Upper lobe of right lung (tissue), 1 donor: ENCODE measurements at regions not wholly inside any gene's neighbourhood (a gene's known extent, or its start where the extent isn't known, plus 50 kb on each side); places are given as distances from the start of the nearest gene placed in this dataset.

Experiments used
- ATAC-seq: fragments of 200-7000 bp; cut with Tn5 transposase; one replicate; pipeline ENCODE4 v1.9.1; 2020; ENCODE audit warnings: mild to moderate bottlenecking, moderate library complexity
- DNase-seq: peaks from one replicate; pipeline ENCODE4 v3.0.0-alpha.2; 2020
- H3K27ac ChIP-seq: fragments of 200-600 bp; one replicate; pipeline ENCODE4 v1.8.0; 2022
- H3K27me3 ChIP-seq: fragments of 200-600 bp; one replicate; pipeline ENCODE4 v1.8.0; 2022; ENCODE audit warnings: mild to moderate bottlenecking
- H3K36me3 ChIP-seq: fragments of 200-600 bp; one replicate; pipeline ENCODE4 v1.8.0; 2022
- H3K4me1 ChIP-seq: fragments of 200-600 bp; one replicate; pipeline ENCODE4 v1.8.0; 2022
- H3K4me3 ChIP-seq: fragments of 200-600 bp; one replicate; pipeline ENCODE4 v1.8.0; 2022; ENCODE audit warnings: mild to moderate bottlenecking
- H3K9me3 ChIP-seq: fragments of 200-600 bp; one replicate; pipeline ENCODE4 v1.8.0; 2022
- CTCF ChIP-seq: fragments of 200-600 bp; IDR thresholded peaks from one replicate; pipeline ENCODE4 v1.8.0; 2022; ENCODE audit warnings: antibody characterized with exemption
- intact Hi-C: fragments of 100-400 bp; cut with DNase I; formaldehyde crosslinking; loops from one replicate; pipeline ENCODE4 v1.11.0; 2022
- donor health status: DM: no; HTN: yes; CAD: no; lungs with severe emphysema.

DNA sequence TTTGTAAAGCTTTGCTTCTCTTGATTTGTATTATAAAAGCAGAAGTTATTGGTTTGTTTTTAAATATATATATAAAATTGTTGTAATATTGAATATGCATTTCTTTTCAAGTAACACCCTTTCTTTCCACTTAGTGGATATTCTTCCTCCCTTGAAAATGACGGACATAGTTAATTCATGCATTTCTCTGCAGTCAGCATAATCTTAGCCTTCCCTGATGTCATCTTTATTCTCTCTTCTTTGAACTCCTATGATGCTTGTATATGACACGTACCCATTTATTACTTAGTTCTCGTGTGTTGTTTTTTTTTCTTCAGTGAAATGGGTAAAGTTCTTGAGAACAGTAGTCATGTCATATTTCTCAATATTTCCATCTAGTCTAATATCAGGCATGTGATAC is 191.2 kb downstream of the MDFIC start:
- no peaks in the 10 kb centered on the region for H3K36me3 ChIP-seq
- no peaks in the 10 kb centered on the region for H3K9me3 ChIP-seq
- DNase-seq (no peak), ATAC-seq (no peak)
- H3K4me1 ChIP-seq = peaks cover 4% of the 10 kb centered on the region
- no peak overlapping the region for H3K4me3 ChIP-seq
- intact Hi-C loops = no loop called here
- H3K27me3 ChIP-seq = no peaks in the 10 kb centered on the region
- H3K27ac ChIP-seq = no peak overlapping the region
- no peak for TF ChIP-seq CTCF

- Histone ChIP-seq H3K27me3 (no peaks in the 10 kb centered on the region), H3K4me3 (no peak overlapping the region), H3K36me3 (no peaks in the 10 kb centered on the region), H3K27ac (no peak overlapping the region), H3K9me3 (no peaks in the 10 kb centered on the region), H3K4me1 (no peaks in the 10 kb centered on the region)
- no peak for TF ChIP-seq CTCF
- DNase-seq (no peak), ATAC-seq (no peak)
- intact Hi-C loops = no loop called here
These were observed 188.6 kb downstream of the MDFIC start for GRCh38 chr7:115110523-115110922.

DNA sequence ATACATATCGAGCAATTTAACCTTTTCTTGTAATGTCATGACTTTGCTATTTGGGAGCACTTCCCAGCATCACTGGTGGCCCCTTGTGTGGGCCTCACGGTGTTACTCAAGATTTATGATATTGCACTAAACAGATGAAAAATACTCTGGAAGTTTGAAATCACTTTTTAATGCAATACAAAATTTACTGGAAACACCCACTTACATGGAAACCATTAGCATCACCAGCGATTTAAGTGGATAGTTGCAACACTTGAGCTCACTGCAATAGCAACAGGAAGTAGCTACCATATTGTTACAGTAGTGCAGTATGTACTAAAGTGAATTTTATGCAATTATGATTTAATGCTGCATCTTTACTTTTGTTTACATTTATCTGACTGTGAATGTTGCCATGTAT is 184.4 kb downstream of the MDFIC start:
- no peak for TF ChIP-seq CTCF
- no peaks in the 10 kb centered on the region for H3K27me3 ChIP-seq
- intact Hi-C loops = no loop called here
- no peaks in the 10 kb centered on the region for H3K36me3 ChIP-seq
- no peak for DNase-seq
- no peaks in the 10 kb centered on the region for H3K9me3 ChIP-seq
- no peak for ATAC-seq
- no peak overlapping the region for H3K27ac ChIP-seq
- no peaks in the 10 kb centered on the region for H3K4me1 ChIP-seq
- H3K4me3 ChIP-seq = no peak overlapping the region

GRCh38 chr7:115102738-115103137 is 180.8 kb downstream of the MDFIC start:
- Histone ChIP-seq H3K4me3 (no peak overlapping the region), H3K36me3 (no peaks in the 10 kb centered on the region), H3K4me1 (no peaks in the 10 kb centered on the region), H3K9me3 (no peaks in the 10 kb centered on the region), H3K27me3 (no peaks in the 10 kb centered on the region), H3K27ac (no peak overlapping the region)
- DNase-seq (no peak), ATAC-seq (no peak)
- intact Hi-C loops = no loop called here
- TF ChIP-seq CTCF = no peak

- no peak for TF ChIP-seq CTCF
- no peak overlapping the region for H3K27ac ChIP-seq
- H3K27me3 ChIP-seq = no peaks in the 10 kb centered on the region
- no peaks in the 10 kb centered on the region for H3K4me1 ChIP-seq
- no peak for ATAC-seq
- no peak for DNase-seq
- no peaks in the 10 kb centered on the region for H3K9me3 ChIP-seq
- no peak overlapping the region for H3K4me3 ChIP-seq
- intact Hi-C loops = no loop called here
- H3K36me3 ChIP-seq = no peaks in the 10 kb centered on the region
These were observed 179.3 kb downstream of the MDFIC start for GRCh38 chr7:115101199-115101598.

- intact Hi-C loops = no loop called here
- DNase-seq = no peak
- peak; percentile 43 for ATAC-seq
- Histone ChIP-seq H3K27ac (no peak overlapping the region), H3K4me1 (no peaks in the 10 kb centered on the region), H3K9me3 (no peaks in the 10 kb centered on the region), H3K27me3 (no peaks in the 10 kb centered on the region), H3K4me3 (no peak overlapping the region), H3K36me3 (no peaks in the 10 kb centered on the region)
- TF ChIP-seq CTCF = no peak
These were observed 178.0 kb downstream of the MDFIC start for GRCh38 chr7:115099906-115100305.
